H9 (cell line): ENCODE measurements at regions not wholly inside any gene's neighbourhood (a gene's known extent, or its start where the extent isn't known, plus 50 kb on each side); places are given as distances from the start of the nearest gene placed in this dataset.

Source experiments
- DNase-seq: peaks from one replicate; pipeline ENCODE4 v3.0.0-alpha.2; 2017
- H2AFZ ChIP-seq: one replicate; pipeline ENCODE4 v1.6.1; 2013; ENCODE audit warnings: mild to moderate bottlenecking, low read length, control low read depth, moderate library complexity
- H2AK5ac ChIP-seq: 2 replicates; pipeline ENCODE4 v1.6.1; 2013; ENCODE audit warnings: low read length, control low read depth, mixed read lengths; ENCODE audit not compliant: insufficient read length
- H2BK120ac ChIP-seq: one replicate; pipeline ENCODE4 v1.6.1; 2013; ENCODE audit warnings: low read depth, mild to moderate bottlenecking, low read length, control low read depth, inconsistent platforms; ENCODE audit not compliant: poor library complexity, severe bottlenecking
- H2BK12ac ChIP-seq: 2 replicates; pipeline ENCODE4 v1.6.1; 2013; ENCODE audit warnings: low read length, control low read depth, mixed read lengths, low read depth; ENCODE audit not compliant: insufficient read length
- H2BK15ac ChIP-seq: 2 replicates; pipeline ENCODE4 v1.6.1; 2013; ENCODE audit warnings: low read depth, low read length, control low read depth
- H2BK20ac ChIP-seq: one replicate; pipeline ENCODE4 v1.6.1; 2013; ENCODE audit warnings: low read depth, mild to moderate bottlenecking, low read length, control low read depth, inconsistent platforms; ENCODE audit not compliant: poor library complexity, severe bottlenecking
- H2BK5ac ChIP-seq: 2 replicates; pipeline ENCODE4 v1.6.1; 2013; ENCODE audit warnings: low read length, control low read depth, mixed read lengths; ENCODE audit not compliant: insufficient read length
- H3K14ac ChIP-seq: 2 replicates; pipeline ENCODE4 v1.6.1; 2013; ENCODE audit warnings: low read length, control low read depth; ENCODE audit not compliant: insufficient read depth
- H3K18ac ChIP-seq: 2 replicates; pipeline ENCODE4 v1.6.1; 2013; ENCODE audit warnings: low read depth, mild to moderate bottlenecking, mixed read lengths, low read length, control low read depth; ENCODE audit not compliant: insufficient read length
- H3K23ac ChIP-seq: 2 replicates; pipeline ENCODE4 v1.6.1; 2013; ENCODE audit warnings: low read length, control low read depth, mixed read lengths, low read depth; ENCODE audit not compliant: insufficient read length
- H3K23me2 ChIP-seq: 2 replicates; pipeline ENCODE4 v1.6.1; 2013; ENCODE audit warnings: low read depth, mild to moderate bottlenecking, mixed read lengths, low read length, control low read depth; ENCODE audit not compliant: insufficient read length, poor library complexity, severe bottlenecking
- H3K27ac ChIP-seq: 2 replicates; pipeline ENCODE4 v1.5.1; 2013; ENCODE audit warnings: low read length, control low read depth, mixed read lengths, low read depth; ENCODE audit not compliant: insufficient read length
- H3K27me3 ChIP-seq: 2 replicates; pipeline ENCODE4 v1.6.1; 2013; ENCODE audit warnings: low read length, control low read depth, inconsistent platforms; ENCODE audit not compliant: insufficient read depth
- H3K4ac ChIP-seq: 2 replicates; pipeline ENCODE4 v1.6.1; 2013; ENCODE audit warnings: low read depth, mild to moderate bottlenecking, control low read depth, inconsistent platforms, low read length, moderate library complexity
- H3K4me1 ChIP-seq: 2 replicates; pipeline ENCODE4 v1.6.1; 2013; ENCODE audit warnings: low read length, control low read depth, inconsistent platforms; ENCODE audit not compliant: insufficient read depth
- H3K4me2 ChIP-seq: 2 replicates; pipeline ENCODE4 v1.6.1; 2013; ENCODE audit warnings: low read length, control low read depth, mixed read lengths; ENCODE audit not compliant: insufficient read length, insufficient read depth
- H3K56ac ChIP-seq: 2 replicates; pipeline ENCODE4 v1.6.1; 2013; ENCODE audit warnings: low read depth, mild to moderate bottlenecking, mixed read lengths, low read length, control low read depth; ENCODE audit not compliant: insufficient read length
- H3K79me1 ChIP-seq: 2 replicates; pipeline ENCODE4 v1.6.1; 2013; ENCODE audit warnings: low read depth, mild to moderate bottlenecking, moderate library complexity, low read length, control low read depth, inconsistent platforms; ENCODE audit not compliant: insufficient read depth, poor library complexity, severe bottlenecking
- H3K79me2 ChIP-seq: 2 replicates; pipeline ENCODE4 v1.6.1; 2013; ENCODE audit warnings: low read length, control low read depth, inconsistent platforms; ENCODE audit not compliant: insufficient read depth
- H3K9ac ChIP-seq: 2 replicates; pipeline ENCODE4 v1.6.1; 2013; ENCODE audit warnings: low read length, control low read depth, mixed read lengths; ENCODE audit not compliant: insufficient read length; ENCODE audit errors: extremely low read depth
- H3K9me3 ChIP-seq: one replicate; pipeline ENCODE4 v1.6.1; 2013; ENCODE audit warnings: low read depth, low read length, inconsistent platforms; ENCODE audit not compliant: control insufficient read depth
- H3T11ph ChIP-seq: one replicate; pipeline ENCODE4 v1.6.1; 2013; ENCODE audit warnings: mild to moderate bottlenecking, low read length, control low read depth, inconsistent platforms
- H4K20me1 ChIP-seq: one replicate; pipeline ENCODE4 v1.6.1; 2013; ENCODE audit not compliant: control insufficient read depth, insufficient read length, insufficient read depth
- H4K5ac ChIP-seq: 2 replicates; pipeline ENCODE4 v1.6.1; 2013; ENCODE audit warnings: low read depth, mild to moderate bottlenecking, mixed read lengths, low read length, control low read depth; ENCODE audit not compliant: insufficient read length
- H4K8ac ChIP-seq: replicated peaks from 2 replicates; pipeline ENCODE4 v1.6.1; 2013; ENCODE audit warnings: low read length, control low read depth, mixed read lengths, low read depth; ENCODE audit not compliant: insufficient read length
- H4K91ac ChIP-seq: 2 replicates; pipeline ENCODE4 v1.6.1; 2013; ENCODE audit warnings: low read depth, mild to moderate bottlenecking, moderate library complexity, mixed read lengths, low read length, control low read depth; ENCODE audit not compliant: insufficient read length
- H3K27ac Mint-ChIP-seq, 3 experiments: 2 replicates in 2 of 3; 3 replicates in 1 of 3; pipeline ENCODE4 v1.8.0; 2020 to 2021; ENCODE audit warnings: mixed read lengths in 3 of 3, mild to moderate bottlenecking in 1 of 3, moderate library complexity in 1 of 3
- H3K27me3 Mint-ChIP-seq: 2 replicates; pipeline ENCODE4 v1.8.0; 2021; ENCODE audit warnings: low read depth, mild to moderate bottlenecking, moderate library complexity, mixed read lengths
- H3K36me3 Mint-ChIP-seq, 3 experiments: 2 replicates in 2 of 3; 3 replicates in 1 of 3; pipeline ENCODE4 v1.8.0; 2020 to 2021; ENCODE audit warnings: low read depth in 3 of 3, mixed read lengths in 3 of 3; ENCODE audit not compliant: insufficient read depth in 1 of 3
- H3K4me1 Mint-ChIP-seq, 2 experiments: 2 replicates each; pipeline ENCODE4 v1.8.0; 2020; ENCODE audit warnings: mixed read lengths in 2 of 2
- H3K4me3 Mint-ChIP-seq, 2 experiments: 2 replicates in 1 of 2; 3 replicates in 1 of 2; pipeline ENCODE4 v1.8.0; 2020 to 2021; ENCODE audit warnings: mild to moderate bottlenecking in 2 of 2, mixed read lengths in 2 of 2, moderate library complexity in 1 of 2
- H3K9me3 Mint-ChIP-seq, 2 experiments: 2 replicates in 1 of 2; 3 replicates in 1 of 2; pipeline ENCODE4 v1.8.0; 2020; ENCODE audit warnings: mild to moderate bottlenecking in 2 of 2, mixed read lengths in 2 of 2, moderate library complexity in 1 of 2
- CTCF ChIP-seq: fragments of 200-600 bp; sonication (generic); conservative IDR thresholded peaks from 3 replicates; pipeline ENCODE4 v1.8.0; 2021; ENCODE audit warnings: antibody characterized with exemption, mild to moderate bottlenecking

GRCh38 chr9:12352045-12352315 is 341.2 kb upstream of the TYRP1 start:
- no peak overlapping the region for H3K14ac ChIP-seq
- H2BK120ac ChIP-seq: no peak overlapping the region
- H3K4ac ChIP-seq: no peak overlapping the region
- no peak overlapping the region for H3K9ac ChIP-seq
- no peak overlapping the region for H2AFZ ChIP-seq
- no peak overlapping the region for H4K5ac ChIP-seq
- H3T11ph ChIP-seq: no peak overlapping the region
- Mint-ChIP-seq H3K4me1 (peaks cover 0 to 2% of the 10 kb centered on the region in 2 experiments; a peak in 1 of 4 replicates), H3K27ac (no peak overlapping the region), H3K27me3 (no peaks in the 10 kb centered on the region), H3K4me3 (no peak overlapping the region), H3K9me3 (no peaks in the 10 kb centered on the region), H3K36me3 (no peaks in the 10 kb centered on the region)
- no peak overlapping the region for H2BK5ac ChIP-seq
- H2BK20ac ChIP-seq: no peak overlapping the region
- no peak overlapping the region for H4K8ac ChIP-seq
- H4K91ac ChIP-seq: no peak overlapping the region
- no peak overlapping the region for H2BK15ac ChIP-seq
- H3K23ac ChIP-seq: no peak overlapping the region
- H3K9me3 ChIP-seq: no peaks in the 10 kb centered on the region
- H3K23me2 ChIP-seq: no peaks in the 10 kb centered on the region
- no peaks in the 10 kb centered on the region for H3K4me1 ChIP-seq
- no peak overlapping the region for H3K18ac ChIP-seq
- H3K79me2 ChIP-seq: no peaks in the 10 kb centered on the region
- TF ChIP-seq CTCF: no peak
- no peak overlapping the region for H3K27ac ChIP-seq
- DNase-seq: no peak
- H3K56ac ChIP-seq: no peak overlapping the region
- H4K20me1 ChIP-seq: no peaks in the 10 kb centered on the region
- H2AK5ac ChIP-seq: no peak overlapping the region
- H3K4me2 ChIP-seq: no peak overlapping the region
- H3K27me3 ChIP-seq: no peaks in the 10 kb centered on the region
- H3K79me1 ChIP-seq: no peaks in the 10 kb centered on the region
- no peak overlapping the region for H2BK12ac ChIP-seq
